HEK293 (cell line): ENCODE measurements at regions not wholly inside any gene's neighbourhood (a gene's known extent, or its start where the extent isn't known, plus 50 kb on each side); places are given as distances from the start of the nearest gene placed in this dataset.

ENCODE experiments used
- CTCF ChIA-PET: fragments of 350-600 bp; formaldehyde crosslinking; extraction: SDS; loops from one replicate; lab custom pipeline; 2021; ENCODE audit warnings: antibody characterized with exemption; lab: Yijun Ruan, JAX
- POLR2A ChIA-PET: fragments of 300-600 bp; formaldehyde crosslinking; extraction: SDS; loops from one replicate; lab custom pipeline; 2020; ENCODE audit warnings: antibody characterized with exemption, inconsistent platforms; lab: Yijun Ruan, JAX
- H3K27ac ChIP-seq: fragments of 200-500 bp; sonication (Bioruptor generic); 2 replicates; pipeline ENCODE4 v1.5.1; 2014; ENCODE audit warnings: low read depth, low read length, control low read depth, inconsistent platforms; ENCODE audit errors: extremely low read depth
- H3K36me3 ChIP-seq, 2 experiments: fragments of 200-500 bp in 1 of 2; sonication (Bioruptor generic) in 1 of 2; 1 replicate in 1 of 2; 2 replicates in 1 of 2; pipeline ENCODE4 v1.5.1; 2014 to 2017; ENCODE audit warnings: inconsistent platforms in 2 of 2, low read length in 2 of 2; ENCODE audit not compliant: control insufficient read depth in 2 of 2, insufficient read depth in 1 of 2
- H3K4me1 ChIP-seq: fragments of 200-500 bp; sonication (Bioruptor generic); 2 replicates; pipeline ENCODE4 v1.5.1; 2014; ENCODE audit warnings: mild to moderate bottlenecking, low read length, inconsistent platforms; ENCODE audit not compliant: control insufficient read depth, insufficient read depth
- H3K4me3 ChIP-seq: 2 replicates; pipeline ENCODE4 v1.5.1; 2011; ENCODE audit warnings: low read depth, mild to moderate bottlenecking, control low read depth, low read length, moderate library complexity
- H3K9me3 ChIP-seq: fragments of 200-500 bp; sonication (Bioruptor generic); 2 replicates; pipeline ENCODE4 v1.5.1; 2014; ENCODE audit warnings: low read depth, low read length, inconsistent platforms; ENCODE audit not compliant: control insufficient read depth, insufficient read depth
- AEBP2 ChIP-seq: fragments of 450-650 bp; formaldehyde crosslinking; IDR thresholded peaks from 2 replicates; pipeline ENCODE4 v1.5.1; 2016; ENCODE audit warnings: missing biosample characterization, missing genetic modification characterization, borderline replicate concordance
- BCL11A ChIP-seq: fragments of 450-650 bp; formaldehyde crosslinking; IDR thresholded peaks from 2 replicates; pipeline ENCODE4 v1.5.1; 2016; ENCODE audit warnings: low read depth, missing biosample characterization, missing genetic modification characterization
- GFI1B ChIP-seq: fragments of 450-650 bp; formaldehyde crosslinking; IDR thresholded peaks from 2 replicates; pipeline ENCODE4 v1.5.1; 2016; ENCODE audit warnings: missing biosample characterization, missing genetic modification characterization
- GLI2 ChIP-seq: fragments of 450-650 bp; formaldehyde crosslinking; IDR thresholded peaks from 2 replicates; pipeline ENCODE4; 2017; ENCODE audit warnings: missing biosample characterization, missing genetic modification characterization, low read depth, borderline replicate concordance
- GLIS2 ChIP-seq: fragments of 450-650 bp; formaldehyde crosslinking; IDR thresholded peaks from 2 replicates; pipeline ENCODE4 v1.5.1; 2016; ENCODE audit warnings: missing biosample characterization, missing genetic modification characterization
- KLF16 ChIP-seq: fragments of 450-650 bp; formaldehyde crosslinking; IDR thresholded peaks from 2 replicates; pipeline ENCODE4 v1.5.1; 2017; ENCODE audit warnings: missing biosample characterization, missing genetic modification characterization
- KLF7 ChIP-seq: fragments of 450-650 bp; formaldehyde crosslinking; IDR thresholded peaks from 2 replicates; pipeline ENCODE4 v1.5.1; 2016; ENCODE audit warnings: missing biosample characterization, missing genetic modification characterization, borderline replicate concordance
- ZBTB10 ChIP-seq: fragments of 450-650 bp; formaldehyde crosslinking; IDR thresholded peaks from 2 replicates; pipeline ENCODE4 v1.5.1; 2016; ENCODE audit warnings: missing biosample characterization, missing genetic modification characterization
- ZBTB21 ChIP-seq: fragments of 450-650 bp; formaldehyde crosslinking; IDR thresholded peaks from 2 replicates; pipeline ENCODE4 v1.5.1; 2017; ENCODE audit warnings: missing biosample characterization, missing genetic modification characterization
- ZNF138 ChIP-seq: fragments of 450-650 bp; formaldehyde crosslinking; IDR thresholded peaks from 2 replicates; pipeline ENCODE4 v1.5.1; 2016; ENCODE audit warnings: missing biosample characterization, missing genetic modification characterization, borderline replicate concordance
- ZNF184 ChIP-seq: fragments of 450-650 bp; IDR thresholded peaks from 2 replicates; pipeline ENCODE4 v1.5.1; 2018; ENCODE audit warnings: missing biosample characterization, mild to moderate bottlenecking, missing genetic modification characterization
- ZNF311 ChIP-seq: fragments of 450-650 bp; formaldehyde crosslinking; IDR thresholded peaks from 2 replicates; pipeline ENCODE4 v1.5.1; 2017; ENCODE audit warnings: missing biosample characterization, missing genetic modification characterization, borderline replicate concordance
- ZNF366 ChIP-seq: fragments of 450-650 bp; formaldehyde crosslinking; conservative IDR thresholded peaks from 2 replicates; pipeline ENCODE4 v1.5.1; 2016; ENCODE audit warnings: missing biosample characterization, missing genetic modification characterization
- ZNF433 ChIP-seq: fragments of 450-650 bp; formaldehyde crosslinking; IDR thresholded peaks from 2 replicates; pipeline ENCODE4 v1.5.1; 2016; ENCODE audit warnings: missing biosample characterization, missing genetic modification characterization, low read depth
- ZNF544 ChIP-seq: fragments of 450-650 bp; formaldehyde crosslinking; IDR thresholded peaks from 2 replicates; pipeline ENCODE4 v1.5.0; 2017; ENCODE audit warnings: missing biosample characterization, missing genetic modification characterization
- ZNF560 ChIP-seq: fragments of 450-650 bp; formaldehyde crosslinking; IDR thresholded peaks from 2 replicates; pipeline ENCODE4 v1.5.1; 2017; ENCODE audit warnings: missing biosample characterization, missing genetic modification characterization, borderline replicate concordance
- ZNF624 ChIP-seq: fragments of 450-650 bp; formaldehyde crosslinking; IDR thresholded peaks from 2 replicates; pipeline ENCODE4 v1.5.1; 2017; ENCODE audit warnings: missing biosample characterization, missing genetic modification characterization
- ZNF677 ChIP-seq: fragments of 450-650 bp; IDR thresholded peaks from 2 replicates; pipeline ENCODE4 v1.5.0; 2018; ENCODE audit warnings: missing biosample characterization, mild to moderate bottlenecking, missing genetic modification characterization, moderate library complexity
- ZNF747 ChIP-seq: fragments of 450-650 bp; formaldehyde crosslinking; IDR thresholded peaks from 2 replicates; pipeline ENCODE4 v1.5.1; 2016; ENCODE audit warnings: missing biosample characterization, missing genetic modification characterization
- ZNF776 ChIP-seq: fragments of 450-650 bp; formaldehyde crosslinking; IDR thresholded peaks from 2 replicates; pipeline ENCODE4 v1.5.0; 2017; ENCODE audit warnings: missing biosample characterization, missing genetic modification characterization, borderline replicate concordance
- ZNF791 ChIP-seq: fragments of 450-650 bp; formaldehyde crosslinking; IDR thresholded peaks from 2 replicates; pipeline ENCODE4 v1.5.1; 2016; ENCODE audit warnings: missing biosample characterization, missing genetic modification characterization
- ZSCAN5A ChIP-seq: fragments of 450-650 bp; formaldehyde crosslinking; IDR thresholded peaks from 2 replicates; pipeline ENCODE4 v1.5.1; 2016; ENCODE audit warnings: missing biosample characterization, missing genetic modification characterization

GRCh38 chr12:105937009-105937408, 201.7 kb downstream of the NUAK1 start:
- no peaks in the 10 kb centered on the region for H3K9me3 ChIP-seq
- H3K4me3 ChIP-seq: no peak overlapping the region
- H3K4me1 ChIP-seq: no peaks in the 10 kb centered on the region
- ChIA-PET CTCF (no interaction called here), POLR2A (no interaction called here)
- TF ChIP-seq ZNF311 (no peak), ZNF624 (tag by site-specific recombination) (no peak), ZNF791 (no peak), ZNF747 (tag by site-specific recombination) (no peak), KLF7 (tag by site-specific recombination) (no peak), BCL11A (tag by site-specific recombination) (no peak), ZBTB10 (no peak)
- H3K27ac ChIP-seq: no peak overlapping the region
- no peaks in the 10 kb centered on the region for H3K36me3 ChIP-seq

GRCh38 chr12:105939181-105939721, 199.5 kb downstream of the NUAK1 start:
- no peaks in the 10 kb centered on the region for H3K9me3 ChIP-seq
- H3K36me3 ChIP-seq: no peaks in the 10 kb centered on the region
- no peaks in the 10 kb centered on the region for H3K4me1 ChIP-seq
- no peak overlapping the region for H3K4me3 ChIP-seq
- ChIA-PET POLR2A (no interaction called here), CTCF (no interaction called here)
- no peak for TF ChIP-seq GLI2
- TF ChIP-seq ZSCAN5A (tag by site-specific recombination): no peak
- TF ChIP-seq ZNF366 (tag by site-specific recombination): no peak
- TF ChIP-seq ZNF184 (tag by site-specific recombination): no peak
- TF ChIP-seq ZBTB21 (tag by site-specific recombination): no peak
- no peak for TF ChIP-seq ZNF544 (tag by site-specific recombination)
- no peak for TF ChIP-seq AEBP2 (tag by site-specific recombination)
- no peak for TF ChIP-seq ZNF138 (tag by site-specific recombination)
- no peak for TF ChIP-seq GFI1B (tag by site-specific recombination)
- no peak for TF ChIP-seq ZNF776 (tag by site-specific recombination)
- no peak for TF ChIP-seq ZNF677 (tag by site-specific recombination)
- TF ChIP-seq ZNF433 (tag by site-specific recombination): no peak
- no peak for TF ChIP-seq ZNF560 (tag by site-specific recombination)
- TF ChIP-seq GLIS2 (tag by site-specific recombination): no peak
- TF ChIP-seq KLF16 (tag by site-specific recombination): no peak
- H3K27ac ChIP-seq: no peak overlapping the region
